Cardiac fibroblast (primary cell): ENCODE measurements at regions not wholly inside any gene's neighbourhood (a gene's known extent, or its start where the extent isn't known, plus 50 kb on each side); places are given as distances from the start of the nearest gene placed in this dataset.

ENCODE experiments used
- DNase-seq, 2 donors: peaks; one replicate each; pipeline versions ENCODE4 v3.0.0 to v3.0.0-alpha.2; 2010; ENCODE audit warnings: low read depth in 2 of 2
- H3K4me3 ChIP-seq, 2 donors: replicated peaks in 1 of 2; 1 replicate in 1 of 2; 2 replicates in 1 of 2; pipeline ENCODE4 v1.5.1; 2011; ENCODE audit warnings: low read depth in 2 of 2, low read length in 2 of 2, mild to moderate bottlenecking in 2 of 2, moderate library complexity in 1 of 2
- TF ChIP-seq, protein P1 (sequence below): IDR thresholded peaks from one replicate; pipeline ENCODE4 v1.5.1; 2011; ENCODE audit warnings: low read depth, mild to moderate bottlenecking, low read length, inconsistent platforms

DNA sequence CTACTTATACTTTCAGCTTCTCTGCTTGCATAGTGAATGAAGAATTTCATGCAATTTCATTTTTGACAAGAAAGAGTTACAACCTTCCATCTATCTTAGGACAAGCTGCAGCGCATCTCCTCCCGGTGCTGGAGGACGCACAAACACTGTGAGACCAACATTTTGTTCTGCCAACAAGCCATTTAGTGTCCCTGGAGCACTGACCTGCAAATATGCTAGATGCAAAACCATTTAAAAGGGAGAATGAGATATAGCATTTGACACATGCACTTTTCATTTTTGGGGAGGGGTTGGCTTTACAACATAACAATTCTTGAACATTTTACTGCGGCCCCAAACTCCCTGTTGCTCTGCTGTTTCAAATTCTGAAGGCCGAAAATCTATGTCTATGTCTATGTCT is 127.2 kb upstream of the SLC30A5 start:
- DNase-seq: no peak
- H3K4me3 ChIP-seq: no peak overlapping the region
- TF ChIP-seq, protein P1, sequence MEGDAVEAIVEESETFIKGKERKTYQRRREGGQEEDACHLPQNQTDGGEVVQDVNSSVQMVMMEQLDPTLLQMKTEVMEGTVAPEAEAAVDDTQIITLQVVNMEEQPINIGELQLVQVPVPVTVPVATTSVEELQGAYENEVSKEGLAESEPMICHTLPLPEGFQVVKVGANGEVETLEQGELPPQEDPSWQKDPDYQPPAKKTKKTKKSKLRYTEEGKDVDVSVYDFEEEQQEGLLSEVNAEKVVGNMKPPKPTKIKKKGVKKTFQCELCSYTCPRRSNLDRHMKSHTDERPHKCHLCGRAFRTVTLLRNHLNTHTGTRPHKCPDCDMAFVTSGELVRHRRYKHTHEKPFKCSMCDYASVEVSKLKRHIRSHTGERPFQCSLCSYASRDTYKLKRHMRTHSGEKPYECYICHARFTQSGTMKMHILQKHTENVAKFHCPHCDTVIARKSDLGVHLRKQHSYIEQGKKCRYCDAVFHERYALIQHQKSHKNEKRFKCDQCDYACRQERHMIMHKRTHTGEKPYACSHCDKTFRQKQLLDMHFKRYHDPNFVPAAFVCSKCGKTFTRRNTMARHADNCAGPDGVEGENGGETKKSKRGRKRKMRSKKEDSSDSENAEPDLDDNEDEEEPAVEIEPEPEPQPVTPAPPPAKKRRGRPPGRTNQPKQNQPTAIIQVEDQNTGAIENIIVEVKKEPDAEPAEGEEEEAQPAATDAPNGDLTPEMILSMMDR: no peak

- no peak for DNase-seq
- TF ChIP-seq, protein P1: no peak
- H3K4me3 ChIP-seq: no peak overlapping the region
These were observed 125.4 kb upstream of the SLC30A5 start for GRCh38 chr5:68968429-68968828.

DNA sequence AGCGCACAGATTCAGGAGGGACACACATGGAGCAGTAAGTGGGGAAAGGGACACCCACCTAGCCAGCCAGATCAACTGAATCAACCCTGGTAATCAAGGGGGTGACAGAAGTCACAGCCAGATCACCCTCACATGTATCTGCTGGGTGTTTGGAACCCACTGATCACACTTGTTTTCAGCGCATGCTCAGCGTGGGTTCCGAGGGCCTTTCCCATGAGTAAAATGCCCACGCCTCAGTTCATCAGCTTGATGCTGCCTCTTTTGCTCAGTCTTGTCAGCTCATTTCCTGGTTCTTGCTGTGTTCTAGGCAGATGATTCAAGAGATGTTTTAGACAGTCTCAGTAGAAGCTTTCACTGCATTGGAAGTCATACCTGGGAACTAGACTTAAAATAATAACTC is 123.2 kb upstream of the SLC30A5 start:
- DNase-seq: no peak
- H3K4me3 ChIP-seq: no peak overlapping the region
- TF ChIP-seq, protein P1: no peak

DNA sequence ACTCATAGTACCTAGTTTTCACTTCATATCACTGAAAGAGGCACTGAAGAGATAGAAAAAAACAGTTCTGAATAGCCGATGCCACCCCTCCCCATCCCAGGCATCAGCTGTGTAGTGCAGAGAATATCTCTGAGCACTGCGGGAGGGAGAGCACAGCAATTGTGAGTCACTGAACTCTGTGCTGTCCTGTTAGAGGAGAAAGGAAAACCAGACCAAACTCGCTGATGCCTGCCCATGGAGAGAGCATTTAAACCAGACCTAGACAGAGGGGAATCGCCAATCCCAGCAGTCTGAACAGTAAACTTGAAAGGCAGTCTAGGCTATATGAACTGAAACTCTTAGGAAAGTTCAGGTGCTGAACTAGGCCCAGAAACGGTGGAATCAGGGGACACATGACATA is 120.1 kb upstream of the SLC30A5 start:
- DNase-seq: no peak
- no peak overlapping the region for H3K4me3 ChIP-seq
- TF ChIP-seq, protein P1: no peak

GRCh38 chr5:68983043-68983442 is 110.8 kb upstream of the SLC30A5 start:
- TF ChIP-seq, protein P1: no peak
- no peak for DNase-seq
- H3K4me3 ChIP-seq: no peak overlapping the region

- TF ChIP-seq, protein P1: no peak
- DNase-seq: no peak
- H3K4me3 ChIP-seq: no peak overlapping the region
These were observed 109.9 kb upstream of the SLC30A5 start for GRCh38 chr5:68983959-68984358.
